Thyroid gland (tissue), 4 donors: ENCODE measurements at regions not wholly inside any gene's neighbourhood (a gene's known extent, or its start where the extent isn't known, plus 50 kb on each side); places are given as distances from the start of the nearest gene placed in this dataset.

Experiments
- POLR2A ChIP-seq, 2 donors: fragments of 450-650 bp; IDR thresholded peaks; one replicate each; pipeline ENCODE4 v1.6.1; 2017; ENCODE audit warnings: antibody characterized with exemption in 2 of 2, mild to moderate bottlenecking in 2 of 2, moderate library complexity in 1 of 2
- TF ChIP-seq, protein P1 (sequence below), 6 experiments: fragments of 200-600 bp in 3 of 6; fragments of 450-650 bp in 3 of 6; sonication (generic) in 3 of 6; IDR thresholded peaks; one replicate each; pipeline ENCODE4 v1.5.1; 2016 to 2019; ENCODE audit warnings: antibody characterized with exemption in 6 of 6, mild to moderate bottlenecking in 2 of 6, inconsistent platforms in 1 of 6, moderate library complexity in 1 of 6

DNA sequence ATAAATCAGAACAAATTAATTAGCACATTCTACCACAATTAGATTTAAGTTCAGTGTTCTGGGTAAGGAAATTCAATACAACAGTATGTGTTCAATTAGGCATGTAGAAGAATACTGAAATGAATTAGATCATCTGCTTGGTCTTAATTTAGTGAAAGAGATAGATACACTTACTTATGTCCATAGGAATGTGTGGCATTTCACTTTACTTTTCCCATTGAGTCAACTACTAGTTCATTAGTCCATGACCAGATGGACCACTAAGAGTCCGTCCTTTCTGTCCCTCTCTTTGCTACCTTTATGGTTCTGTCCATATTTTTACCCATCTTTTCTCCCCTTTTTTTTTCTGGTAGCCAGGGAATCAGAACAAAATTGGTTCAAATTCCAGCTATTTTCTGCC lies 276.9 kb downstream of the OSTF1 start:
- TF ChIP-seq, protein P1, sequence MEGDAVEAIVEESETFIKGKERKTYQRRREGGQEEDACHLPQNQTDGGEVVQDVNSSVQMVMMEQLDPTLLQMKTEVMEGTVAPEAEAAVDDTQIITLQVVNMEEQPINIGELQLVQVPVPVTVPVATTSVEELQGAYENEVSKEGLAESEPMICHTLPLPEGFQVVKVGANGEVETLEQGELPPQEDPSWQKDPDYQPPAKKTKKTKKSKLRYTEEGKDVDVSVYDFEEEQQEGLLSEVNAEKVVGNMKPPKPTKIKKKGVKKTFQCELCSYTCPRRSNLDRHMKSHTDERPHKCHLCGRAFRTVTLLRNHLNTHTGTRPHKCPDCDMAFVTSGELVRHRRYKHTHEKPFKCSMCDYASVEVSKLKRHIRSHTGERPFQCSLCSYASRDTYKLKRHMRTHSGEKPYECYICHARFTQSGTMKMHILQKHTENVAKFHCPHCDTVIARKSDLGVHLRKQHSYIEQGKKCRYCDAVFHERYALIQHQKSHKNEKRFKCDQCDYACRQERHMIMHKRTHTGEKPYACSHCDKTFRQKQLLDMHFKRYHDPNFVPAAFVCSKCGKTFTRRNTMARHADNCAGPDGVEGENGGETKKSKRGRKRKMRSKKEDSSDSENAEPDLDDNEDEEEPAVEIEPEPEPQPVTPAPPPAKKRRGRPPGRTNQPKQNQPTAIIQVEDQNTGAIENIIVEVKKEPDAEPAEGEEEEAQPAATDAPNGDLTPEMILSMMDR (IDR thresholded peaks at IDR 0.05), result no peak
- TF ChIP-seq POLR2A (IDR thresholded peaks at IDR 0.05), result no peak
